OCI-LY1 (cell line): ENCODE measurements at regions not wholly inside any gene's neighbourhood (a gene's known extent, or its start where the extent isn't known, plus 50 kb on each side); places are given as distances from the start of the nearest gene placed in this dataset.

ENCODE experiments used
- EZH2 ChIP-seq: fragments of 200-600 bp; sonication (generic), shearing (Covaris generic); IDR thresholded peaks from 2 replicates; pipeline ENCODE4 v1.8.0; 2017; ENCODE audit warnings: borderline replicate concordance, mixed run types, mild to moderate bottlenecking, antibody characterized with exemption, low read length, moderate library complexity, mixed read lengths
- TF ChIP-seq, protein P1 (sequence below): fragments of 200-600 bp; sonication (generic), shearing (Covaris generic); IDR thresholded peaks from 2 replicates; pipeline ENCODE4 v1.5.1; 2017; ENCODE audit warnings: mild to moderate bottlenecking, antibody characterized with exemption, low read length, moderate library complexity, mixed read lengths

- TF ChIP-seq, protein P1, sequence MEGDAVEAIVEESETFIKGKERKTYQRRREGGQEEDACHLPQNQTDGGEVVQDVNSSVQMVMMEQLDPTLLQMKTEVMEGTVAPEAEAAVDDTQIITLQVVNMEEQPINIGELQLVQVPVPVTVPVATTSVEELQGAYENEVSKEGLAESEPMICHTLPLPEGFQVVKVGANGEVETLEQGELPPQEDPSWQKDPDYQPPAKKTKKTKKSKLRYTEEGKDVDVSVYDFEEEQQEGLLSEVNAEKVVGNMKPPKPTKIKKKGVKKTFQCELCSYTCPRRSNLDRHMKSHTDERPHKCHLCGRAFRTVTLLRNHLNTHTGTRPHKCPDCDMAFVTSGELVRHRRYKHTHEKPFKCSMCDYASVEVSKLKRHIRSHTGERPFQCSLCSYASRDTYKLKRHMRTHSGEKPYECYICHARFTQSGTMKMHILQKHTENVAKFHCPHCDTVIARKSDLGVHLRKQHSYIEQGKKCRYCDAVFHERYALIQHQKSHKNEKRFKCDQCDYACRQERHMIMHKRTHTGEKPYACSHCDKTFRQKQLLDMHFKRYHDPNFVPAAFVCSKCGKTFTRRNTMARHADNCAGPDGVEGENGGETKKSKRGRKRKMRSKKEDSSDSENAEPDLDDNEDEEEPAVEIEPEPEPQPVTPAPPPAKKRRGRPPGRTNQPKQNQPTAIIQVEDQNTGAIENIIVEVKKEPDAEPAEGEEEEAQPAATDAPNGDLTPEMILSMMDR: no peak
- TF ChIP-seq EZH2: no peak
These were observed 125.1 kb downstream of the FOXD1 start for GRCh38 chr5:73323466-73323865.
